ENCODE measurements at regions not wholly inside any gene's neighbourhood (a gene's known extent, or its start where the extent isn't known, plus 50 kb on each side); places are given as distances from the start of the nearest gene placed in this dataset.

GRCh38 chr12:114944736-114945135 is 260.8 kb upstream of the TBX3 start:
- no peak for TF ChIP-seq RAD21 (conservative IDR thresholded peaks at IDR 0.05 in 1 of 2, IDR thresholded peaks at IDR 0.05 in 1 of 2)
- no peak for TF ChIP-seq BHLHE40 (IDR thresholded peaks at IDR 0.05; ENCODE audit: low read depth, low read length)
- no peak for TF ChIP-seq CTCF (IDR thresholded peaks at IDR 0.05)
- no peak for TF ChIP-seq JUN (IDR thresholded peaks at IDR 0.05)
- no peak for TF ChIP-seq USF2 (IDR thresholded peaks at IDR 0.05)
- TF ChIP-seq KDM5A (IDR thresholded peaks at IDR 0.05), result no peak
- no peak for TF ChIP-seq JUNB (IDR thresholded peaks at IDR 0.05)
- no peak for TF ChIP-seq SMC3 (IDR thresholded peaks at IDR 0.05)

All from A549 (cell line).